Panc1 (cell line): ENCODE measurements at regions not wholly inside any gene's neighbourhood (a gene's known extent, or its start where the extent isn't known, plus 50 kb on each side); places are given as distances from the start of the nearest gene placed in this dataset.

ENCODE experiments used
- ATAC-seq: fragments of 200-7000 bp; cut with Tn5 transposase; 2 replicates; pipeline ENCODE4 v1.9.1; 2020; ENCODE audit warnings: mild to moderate bottlenecking, moderate library complexity
- BruUV-seq: library from RNA; stranded (reverse); fragments of 400-500 nt; replicated peaks from 2 replicates; lab custom pipeline; 2021; lab: Mats Ljungman, UMichigan
- CTCF ChIA-PET: fragments of 300-600 bp; sonication (Branson Sonifier 250); formaldehyde crosslinking; loops from one replicate; lab custom pipeline; 2022; ENCODE audit warnings: antibody characterized with exemption; lab: Charles Lee
- POLR2A ChIA-PET: fragments of 300-600 bp; sonication (Branson Sonifier 250); formaldehyde crosslinking; loops from one replicate; lab custom pipeline; 2022; ENCODE audit warnings: antibody characterized with exemption; lab: Charles Lee
- DNase-seq: peaks from one replicate; pipeline ENCODE4 v3.0.0-alpha.2; 2010; ENCODE audit warnings: low read depth, low spot score
- H3K27ac ChIP-seq: 2 replicates; pipeline ENCODE4 v1.5.1; 2011; ENCODE audit warnings: mild to moderate bottlenecking, low read length, inconsistent platforms
- H3K27me3 ChIP-seq: fragments of 200-500 bp; sonication (Bioruptor generic); 2 replicates; pipeline ENCODE4 v1.6.0; 2014; ENCODE audit warnings: low read length, inconsistent platforms; ENCODE audit not compliant: control insufficient read depth, insufficient read depth
- H3K36me3 ChIP-seq: fragments of 200-500 bp; sonication (Bioruptor generic); 2 replicates; pipeline ENCODE4 v1.5.1; 2014; ENCODE audit warnings: inconsistent platforms, mild to moderate bottlenecking, low read length, moderate library complexity; ENCODE audit not compliant: control insufficient read depth, insufficient read depth
- H3K4me1 ChIP-seq: 2 replicates; pipeline ENCODE4 v1.5.1; 2011; ENCODE audit warnings: inconsistent platforms, mild to moderate bottlenecking, low read length, moderate library complexity; ENCODE audit not compliant: control insufficient read depth, insufficient read depth
- H3K4me3 ChIP-seq, 2 experiments: 2 replicates each; pipeline ENCODE4 v1.5.1; 2011 to 2012; ENCODE audit warnings: low read depth in 2 of 2, low read length in 2 of 2, mild to moderate bottlenecking in 2 of 2, inconsistent platforms in 1 of 2, moderate library complexity in 1 of 2
- H3K9me3 ChIP-seq: fragments of 200-500 bp; sonication (Bioruptor generic); 2 replicates; pipeline ENCODE4 v1.5.1; 2014; ENCODE audit warnings: low read depth, mild to moderate bottlenecking, inconsistent platforms, low read length, moderate library complexity; ENCODE audit not compliant: control insufficient read depth, insufficient read depth
- CTCF ChIP-seq: fragments of 450-650 bp; IDR thresholded peaks from 2 replicates; pipeline ENCODE4 v1.5.1; 2017; ENCODE audit warnings: mild to moderate bottlenecking
- POLR2AphosphoS5 ChIP-seq: IDR thresholded peaks from 2 replicates; pipeline ENCODE4 v1.6.1; 2012; ENCODE audit warnings: mild to moderate bottlenecking, low read depth, low read length, moderate library complexity
- REST ChIP-seq, 2 experiments: IDR thresholded peaks; 2 replicates each; pipeline ENCODE4 v1.6.1; 2011 to 2012; ENCODE audit warnings: low read depth in 2 of 2, control low read depth in 1 of 2, low read length in 1 of 2, mild to moderate bottlenecking in 1 of 2, moderate library complexity in 1 of 2; ENCODE audit not compliant: insufficient read depth in 1 of 2
- SIN3A ChIP-seq: IDR thresholded peaks from 2 replicates; pipeline ENCODE4 v1.6.1; 2012; ENCODE audit warnings: low read depth, mild to moderate bottlenecking, low read length, moderate library complexity, borderline replicate concordance; ENCODE audit not compliant: insufficient read depth
- TCF7L2 ChIP-seq: IDR thresholded peaks from 2 replicates; pipeline ENCODE4 v1.6.1; 2011; ENCODE audit warnings: mild to moderate bottlenecking, low read depth, low read length, inconsistent platforms
- in situ Hi-C: cut with HindIII; loops from 2 replicates; pipeline ENCODE4 v1.10.0; 2016; ENCODE audit warnings: low sequenced_read_pairs, low pct_unique_long_range_greater_than_20kb
- intact Hi-C: fragments of 100-400 bp; cut with micrococcal nuclease; formaldehyde crosslinking; loops from one replicate; pipeline ENCODE4 v1.10.0; 2022; ENCODE audit not compliant: unreplicated experiment

- Histone ChIP-seq H3K9me3 (no peaks in the 10 kb centered on the region), H3K27ac (no peak overlapping the region), H3K27me3 (no peaks in the 10 kb centered on the region), H3K36me3 (no peaks in the 10 kb centered on the region), H3K4me1 (no peaks in the 10 kb centered on the region), H3K4me3 (no peak overlapping the region)
- ChIA-PET POLR2A (no interaction called here), CTCF (no interaction called here)
- DNase-seq (no peak), ATAC-seq (no peak)
- intact Hi-C loops = no loop called here
- no peak for TF ChIP-seq CTCF
- no peak for TF ChIP-seq REST (IDR thresholded peaks at IDR 0.05; ENCODE audit: insufficient read depth in 1 of 2, low read depth in 2 of 2, low read length in 1 of 2)
- no peak for TF ChIP-seq SIN3A
- TF ChIP-seq TCF7L2 = no peak
- no peak for TF ChIP-seq POLR2AphosphoS5
- BruUV-seq = no TSS peak
- in situ Hi-C loops = no loop called here
These were observed 260.5 kb upstream of the CHRM3 start for GRCh38 chr1:239125893-239126292.

- ChIA-PET POLR2A (no interaction called here), CTCF (no interaction called here)
- Histone ChIP-seq H3K36me3 (no peaks in the 10 kb centered on the region), H3K27ac (no peak overlapping the region), H3K9me3 (no peaks in the 10 kb centered on the region), H3K4me1 (no peaks in the 10 kb centered on the region), H3K4me3 (no peak overlapping the region), H3K27me3 (no peaks in the 10 kb centered on the region)
- no TSS peak for BruUV-seq
- ATAC-seq = no peak
- DNase-seq = no peak
- TF ChIP-seq TCF7L2 = no peak
- TF ChIP-seq SIN3A = no peak
- TF ChIP-seq POLR2AphosphoS5 = no peak
- no peak for TF ChIP-seq CTCF
- no peak for TF ChIP-seq REST (IDR thresholded peaks at IDR 0.05; ENCODE audit: insufficient read depth in 1 of 2, low read depth in 2 of 2, low read length in 1 of 2)
- intact Hi-C loops (no loop called here), in situ Hi-C loops (no loop called here)
These were observed 261.3 kb upstream of the CHRM3 start for GRCh38 chr1:239125027-239125426.
